Activated T-cell treated with anti-CD3 and anti-CD28 coated beads for 4 hours (primary cell): ENCODE measurements at regions not wholly inside any gene's neighbourhood (a gene's known extent, or its start where the extent isn't known, plus 50 kb on each side); places are given as distances from the start of the nearest gene placed in this dataset.
"Not testable (repeated sequence)": the region's sequence is repeated elsewhere in the genome, so short reads cannot be mapped to it uniquely, and the experiment has no call there.

Experiments used
- DNase-seq: peaks from one replicate; pipeline ENCODE4 v3.0.0-alpha.2; 2020

DNA sequence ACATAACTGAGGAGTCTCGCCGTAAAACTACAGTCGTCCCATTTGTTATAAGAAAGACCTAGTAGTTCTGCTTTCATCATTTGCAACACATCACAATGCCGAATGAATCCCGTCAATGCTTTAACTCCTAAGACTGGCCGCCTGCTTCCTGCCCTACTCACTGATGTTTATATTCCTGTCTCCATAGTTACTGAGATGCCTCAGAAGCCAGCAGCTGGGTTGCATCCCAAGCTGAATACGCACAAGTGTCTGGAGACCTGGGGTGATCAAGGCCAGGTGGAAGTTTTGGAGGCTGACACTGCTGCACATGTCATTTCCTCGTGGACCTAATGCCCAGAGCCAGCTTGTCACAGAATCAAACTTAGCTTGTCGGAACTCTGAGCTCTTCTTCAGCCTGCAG, 95.2 kb upstream of the UBE2E1 start:
- DNase-seq = no peak

DNA sequence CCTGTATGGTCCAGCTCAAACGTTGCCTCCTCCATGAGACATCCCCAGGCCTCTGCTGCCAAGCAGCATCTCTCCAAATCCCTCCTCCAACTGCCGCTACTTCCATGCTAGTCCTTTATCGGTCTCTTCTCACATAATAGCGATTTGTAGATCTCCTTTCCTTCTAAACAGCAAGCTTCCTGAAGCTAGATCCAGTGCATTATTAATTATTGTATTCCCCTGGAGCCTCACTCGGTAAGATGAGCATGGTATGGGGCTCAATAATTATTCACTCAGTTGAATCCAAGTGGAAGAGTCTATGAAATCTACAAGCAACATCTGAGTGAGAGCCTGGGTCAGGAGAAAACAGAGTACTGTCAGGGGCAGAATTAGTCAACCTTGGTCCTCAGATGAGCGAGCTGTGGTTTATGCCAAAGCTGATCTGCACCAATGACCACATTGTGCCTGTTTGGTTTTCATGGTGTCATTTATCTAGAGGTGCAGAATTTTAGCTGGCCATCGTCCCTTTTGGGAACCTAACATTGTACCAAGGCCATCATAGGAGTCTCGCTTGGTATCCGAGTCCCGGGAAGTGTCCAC, 93.8 kb upstream of the UBE2E1 start:
- no peak for DNase-seq

- no peak for DNase-seq
These were observed 92.8 kb upstream of the UBE2E1 start for GRCh38 chr3:23712656-23713559.

DNA sequence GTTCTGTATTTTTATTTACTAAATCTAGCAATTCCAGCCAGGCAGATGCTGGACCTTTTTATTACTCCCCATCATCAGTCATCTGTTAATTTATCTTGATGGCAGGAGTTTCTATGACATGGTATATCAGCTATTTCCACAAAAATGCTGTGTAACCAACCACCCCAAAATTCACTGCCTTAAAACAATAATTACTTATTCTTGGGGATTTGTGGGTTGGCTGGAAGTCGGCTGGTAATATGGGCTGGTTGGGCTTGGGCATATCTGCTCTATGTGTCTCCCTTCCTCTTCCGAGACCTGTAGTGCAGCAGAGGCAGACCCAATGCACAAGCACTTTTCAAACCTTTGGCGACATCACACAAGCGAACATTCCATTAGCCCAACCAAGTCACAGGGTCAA, 92.1 kb upstream of the UBE2E1 start:
- no peak for DNase-seq

DNA sequence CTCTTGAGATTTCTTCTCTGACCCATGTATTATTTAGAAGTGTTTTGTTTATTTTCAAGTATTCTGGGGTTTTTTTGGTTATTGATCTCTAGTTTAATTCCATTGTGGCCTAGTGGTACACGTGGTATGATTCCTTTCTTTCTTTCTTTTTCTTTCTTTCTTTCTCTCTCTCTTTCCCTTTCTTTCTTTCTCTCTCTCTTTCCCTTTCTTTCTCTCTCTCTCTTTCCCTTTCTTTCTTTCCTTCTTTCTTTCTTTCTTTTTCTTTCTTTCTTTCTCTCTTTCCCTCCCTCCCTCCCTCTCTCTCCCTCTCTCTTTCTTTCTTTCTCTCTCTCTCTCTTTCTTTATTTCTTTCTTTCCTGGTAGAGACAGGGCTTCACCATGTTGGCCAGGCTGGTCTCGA, 85.7 kb upstream of the UBE2E1 start:
- DNase-seq = no peak

DNA sequence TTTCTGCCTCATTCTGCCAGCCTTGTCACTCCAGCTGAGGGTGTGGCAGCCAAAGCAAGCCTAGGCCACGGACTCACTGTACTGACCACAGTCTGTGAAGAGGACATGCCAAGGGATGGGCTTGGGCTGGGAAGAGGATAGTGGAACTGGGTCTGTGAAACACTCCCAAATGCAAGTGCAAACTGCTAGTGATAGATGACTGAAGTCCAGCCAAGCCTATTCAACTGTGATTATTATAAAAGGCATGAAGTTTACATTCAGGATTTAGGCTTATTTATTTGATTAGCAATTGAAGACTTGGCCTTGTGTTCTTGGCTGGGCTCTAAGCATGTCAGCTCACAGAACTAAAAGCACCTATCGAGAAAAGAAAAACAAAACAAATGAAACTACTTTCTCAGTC, 84.9 kb upstream of the UBE2E1 start:
- no peak for DNase-seq

DNA sequence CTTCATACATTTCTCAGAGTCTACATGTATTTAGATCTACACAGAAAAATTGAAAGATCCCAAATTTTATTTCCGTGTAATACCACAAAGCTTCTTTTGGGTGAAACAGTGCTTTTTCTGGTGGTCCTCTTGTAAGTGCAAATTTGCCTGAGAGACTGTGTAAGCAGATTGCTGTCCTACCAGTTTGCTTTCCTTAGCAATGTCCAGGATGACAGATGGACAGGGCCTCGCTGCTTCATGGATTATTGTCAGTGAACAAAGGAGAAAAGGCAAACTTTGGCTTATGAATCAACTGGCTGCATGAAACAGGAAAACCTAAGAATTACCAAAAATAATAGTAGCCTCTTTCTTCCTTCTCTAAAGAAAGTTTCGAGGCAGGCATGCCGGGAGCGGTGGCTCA, 82.6 kb upstream of the UBE2E1 start:
- DNase-seq = no peak

GRCh38 chr3:23723930-23724329, 81.8 kb upstream of the UBE2E1 start:
- no peak for DNase-seq

GRCh38 chr3:23726811-23727548, 78.8 kb upstream of the UBE2E1 start:
- no peak for DNase-seq

GRCh38 chr3:23728601-23729117, 77.1 kb upstream of the UBE2E1 start:
- DNase-seq = no peak

DNA sequence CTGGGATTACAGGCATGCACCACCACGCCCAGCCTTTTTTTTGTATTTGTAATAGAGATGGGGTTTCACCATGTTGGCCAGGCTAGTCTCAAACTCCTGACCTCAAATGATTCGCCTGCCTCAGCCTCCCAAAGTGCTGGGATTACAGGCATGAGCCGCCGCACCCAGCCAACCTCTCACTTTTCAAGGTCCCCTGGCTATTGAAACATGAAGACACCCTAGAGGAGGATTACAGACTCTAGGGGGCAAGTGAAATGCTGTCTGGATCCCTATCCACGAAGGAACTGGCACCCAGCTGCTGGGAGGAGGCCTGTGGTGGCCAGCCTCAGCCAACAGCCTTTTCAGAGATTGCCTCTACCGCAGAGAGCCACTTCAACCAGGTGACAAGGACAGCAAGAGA, 76.4 kb upstream of the UBE2E1 start:
- DNase-seq = not testable (repeated sequence)

- DNase-seq = no peak
These were observed 71.3 kb upstream of the UBE2E1 start for GRCh38 chr3:23734481-23734880.

DNA sequence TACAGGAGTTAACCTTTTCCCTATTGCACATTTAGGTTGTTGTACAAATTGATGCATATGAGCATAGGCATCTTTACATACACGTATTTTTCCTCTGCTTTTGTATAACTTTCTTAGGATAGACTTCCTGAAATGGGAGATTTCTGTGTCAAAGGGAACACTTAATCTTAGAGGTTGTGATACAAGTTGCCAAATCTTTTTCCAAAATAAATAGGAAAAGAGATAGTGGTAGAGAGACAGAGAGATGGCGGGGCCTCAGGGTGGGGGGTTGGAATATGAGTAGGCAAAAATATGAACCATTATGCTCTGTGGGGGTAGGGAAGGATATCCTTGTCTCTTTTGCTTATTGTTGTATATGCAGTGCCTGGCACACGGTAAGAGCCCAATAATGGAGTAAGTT, 70.7 kb upstream of the UBE2E1 start:
- no peak for DNase-seq

DNA sequence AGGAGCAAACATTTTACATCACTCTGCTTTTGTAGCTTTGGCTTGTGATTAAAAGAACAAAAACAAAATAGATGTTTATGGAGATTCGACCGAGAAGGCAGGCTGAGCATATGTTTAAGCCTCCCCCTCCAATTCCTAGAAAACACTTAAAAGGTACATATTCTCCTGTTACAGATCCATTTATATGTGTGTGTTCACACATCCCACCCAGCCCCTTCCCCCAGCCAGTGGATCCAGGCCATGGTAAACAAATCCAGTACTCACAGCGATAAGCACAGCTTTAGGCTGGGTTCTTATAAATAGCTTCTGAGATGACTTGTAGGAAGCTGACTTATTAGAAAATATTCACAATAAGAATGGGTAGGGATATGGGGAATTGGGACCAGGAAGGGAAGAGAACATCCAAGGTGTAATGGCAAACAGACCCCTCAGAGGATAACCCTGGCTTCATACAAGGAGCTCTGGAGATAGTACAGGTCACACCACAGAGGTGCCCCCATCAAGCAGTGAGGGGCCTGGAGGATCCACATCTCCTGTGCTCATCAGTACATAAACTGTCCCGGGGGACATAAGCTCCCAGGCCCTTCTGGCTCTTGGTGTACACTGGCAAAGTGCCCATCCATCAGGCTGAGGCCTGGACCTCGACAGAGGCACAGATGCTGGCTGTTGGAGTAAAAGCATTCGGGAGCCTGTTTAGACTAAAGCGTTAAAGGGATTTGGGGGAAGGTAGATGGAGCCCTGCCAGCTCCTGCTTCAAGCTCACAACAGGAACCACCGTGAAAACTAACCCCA, 70.0 kb upstream of the UBE2E1 start:
- DNase-seq = no peak

- DNase-seq = no peak
These were observed 66.8 kb upstream of the UBE2E1 start for GRCh38 chr3:23738944-23739343.

DNA sequence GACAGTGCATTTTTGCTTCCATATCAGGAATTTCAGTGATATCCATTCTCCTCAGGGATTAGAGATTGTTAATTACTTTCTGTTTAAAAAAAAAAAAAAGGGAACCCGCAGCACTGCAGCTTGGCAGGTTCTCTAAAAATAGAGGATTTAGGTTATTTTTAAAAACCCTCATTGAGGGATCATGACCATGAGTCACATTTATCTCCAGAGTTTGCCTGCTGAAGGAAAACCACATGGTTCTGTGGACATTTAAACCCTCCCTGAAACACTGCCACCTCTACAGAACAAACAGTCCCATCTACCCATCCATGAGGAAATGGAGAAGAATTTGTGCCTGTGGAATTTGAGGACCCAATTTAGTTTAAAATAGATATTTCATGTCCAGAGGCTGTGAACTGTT, 66.2 kb upstream of the UBE2E1 start:
- DNase-seq = no peak

- DNase-seq = peak; percentile 18
These were observed 65.2 kb upstream of the UBE2E1 start for GRCh38 chr3:23740517-23740965.

- DNase-seq = no peak
These were observed 64.6 kb upstream of the UBE2E1 start for GRCh38 chr3:23741036-23741706.

DNA sequence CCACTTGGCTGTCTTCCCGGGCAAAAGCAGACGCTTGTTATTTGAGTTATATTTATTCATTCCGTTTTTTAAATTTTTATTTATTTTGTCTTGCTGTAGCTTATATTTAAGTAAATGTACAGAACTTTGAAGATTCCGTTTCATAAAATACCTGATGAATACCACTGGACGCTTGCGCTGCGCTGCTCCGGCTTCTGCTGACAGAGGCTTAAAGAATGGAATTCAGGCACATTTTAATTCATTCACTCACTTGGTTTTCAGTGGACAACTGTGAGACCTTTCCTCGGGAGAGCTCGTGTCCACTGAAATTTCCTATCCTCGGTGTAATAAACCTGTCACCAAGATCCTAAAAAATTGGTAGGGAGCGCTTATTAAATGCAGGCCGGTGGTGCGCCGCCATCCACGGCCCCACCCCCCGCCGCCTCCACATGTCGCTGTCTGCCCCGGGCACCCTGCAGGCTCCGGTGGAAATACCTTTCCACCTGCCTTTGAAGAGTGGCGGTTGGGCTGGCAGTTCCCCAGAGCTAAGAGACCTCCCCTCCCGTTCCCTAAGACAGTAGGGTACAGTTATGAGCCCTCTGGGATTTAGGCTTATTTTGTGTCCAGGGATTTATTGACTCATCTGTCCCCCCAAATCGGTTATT, 62.5 kb upstream of the UBE2E1 start:
- no peak for DNase-seq

- DNase-seq = no peak
These were observed 59.3 kb upstream of the UBE2E1 start for GRCh38 chr3:23746441-23746840.

DNA sequence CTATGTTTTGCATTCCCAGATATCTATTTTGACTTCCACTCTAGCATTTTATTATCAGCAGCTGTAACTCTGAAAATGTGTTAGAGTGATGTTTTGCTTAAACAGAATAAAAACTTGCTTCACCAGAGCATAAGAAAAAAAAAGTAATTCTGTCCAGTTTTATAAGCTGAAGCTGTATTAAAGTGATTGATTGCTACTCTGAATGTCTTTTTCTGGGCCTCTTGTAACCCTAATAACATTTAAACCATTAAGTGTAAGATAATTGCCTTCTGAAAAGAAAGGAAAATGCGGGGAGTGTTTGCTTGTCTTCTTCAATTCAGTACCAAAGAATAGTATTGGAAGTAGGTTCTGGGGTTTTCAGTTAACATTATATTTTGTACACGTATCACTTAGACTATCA, 57.9 kb upstream of the UBE2E1 start:
- no peak for DNase-seq
